CD4-positive, CD25-positive, alpha-beta regulatory T cell (primary cell): ENCODE measurements at regions not wholly inside any gene's neighbourhood (a gene's known extent, or its start where the extent isn't known, plus 50 kb on each side); places are given as distances from the start of the nearest gene placed in this dataset.
A peak's percentile ranks its signal among the peaks of the same experiment; 100 is the strongest.

ENCODE experiments used
- ATAC-seq, 2 donors: fragments of 150-1000 bp; cut with Tn5 transposase; one replicate each; pipeline ENCODE4 v1.10.0; 2021; ENCODE audit warnings: low read depth in 2 of 2, moderate number of reproducible peaks in 2 of 2, moderate library complexity in 1 of 2
- DNase-seq, 3 donors: peaks; one replicate each; pipeline versions ENCODE4 v3.0.0 to v3.0.0-alpha.2; 2012 to 2022; ENCODE audit warnings: mixed read lengths in 1 of 3
- H3K27ac ChIP-seq: one replicate; pipeline ENCODE4 v1.7.0; 2013; ENCODE audit warnings: mild to moderate bottlenecking, low read length; ENCODE audit not compliant: insufficient read depth, poor library complexity, severe bottlenecking
- H3K27me3 ChIP-seq: one replicate; pipeline ENCODE4 v1.7.0; 2013; ENCODE audit warnings: low read length; ENCODE audit not compliant: control insufficient read depth, insufficient read depth
- H3K36me3 ChIP-seq: one replicate; pipeline ENCODE4 v1.7.0; 2013; ENCODE audit warnings: mild to moderate bottlenecking, low read length, moderate library complexity; ENCODE audit not compliant: control insufficient read depth, insufficient read depth
- H3K4me1 ChIP-seq: 2 replicates; pipeline ENCODE4 v1.7.0; 2013; ENCODE audit warnings: mild to moderate bottlenecking, low read length; ENCODE audit not compliant: insufficient read depth, control insufficient read depth, poor library complexity, severe bottlenecking
- H3K4me3 ChIP-seq: one replicate; pipeline ENCODE4 v1.7.0; 2013; ENCODE audit warnings: low read depth, mild to moderate bottlenecking, low read length, moderate library complexity
- H3K9me3 ChIP-seq, 2 experiments: 1 replicate in 1 of 2; 2 replicates in 1 of 2; pipeline ENCODE4 v1.7.0; 2013; ENCODE audit warnings: low read length in 2 of 2, mild to moderate bottlenecking in 1 of 2, moderate library complexity in 1 of 2; ENCODE audit not compliant: control insufficient read depth in 2 of 2
- H3K27ac Mint-ChIP-seq, 3 donors: one replicate each; pipeline ENCODE4 v1.8.0; 2020 to 2022; ENCODE audit warnings: mild to moderate bottlenecking in 3 of 3, mixed read lengths in 3 of 3, moderate library complexity in 2 of 3
- H3K27me3 Mint-ChIP-seq: one replicate; pipeline ENCODE4 v1.8.0; 2022; ENCODE audit warnings: mild to moderate bottlenecking, mixed read lengths
- H3K36me3 Mint-ChIP-seq: one replicate; pipeline ENCODE4 v1.8.0; 2020; ENCODE audit warnings: mixed read lengths
- H3K4me1 Mint-ChIP-seq, 4 donors: one replicate each; pipeline ENCODE4 v1.8.0; 2020 to 2022; ENCODE audit warnings: mixed read lengths in 4 of 4, mild to moderate bottlenecking in 1 of 4
- H3K4me3 Mint-ChIP-seq, 4 donors: one replicate each; pipeline ENCODE4 v1.8.0; 2020 to 2022; ENCODE audit warnings: mild to moderate bottlenecking in 4 of 4, mixed read lengths in 4 of 4, moderate library complexity in 3 of 4
- H3K9me3 Mint-ChIP-seq, 7 donors: one replicate each; pipeline ENCODE4 v1.8.0; 2020 to 2022; ENCODE audit warnings: mixed read lengths in 7 of 7, mild to moderate bottlenecking in 3 of 7, moderate library complexity in 2 of 7

- Histone ChIP-seq H3K27ac (no peak overlapping the region), H3K4me3 (no peak overlapping the region), H3K9me3 (no peaks in the 10 kb centered on the region), H3K27me3 (no peaks in the 10 kb centered on the region), H3K4me1 (no peaks in the 10 kb centered on the region), H3K36me3 (no peaks in the 10 kb centered on the region)
- Mint-ChIP-seq H3K36me3 (no peaks in the 10 kb centered on the region), H3K27me3 (no peaks in the 10 kb centered on the region), H3K9me3 (peaks cover 0 to 3% (median 0%) of the 10 kb centered on the region in 7 donors), H3K4me3 (no peak overlapping the region), H3K4me1 (no peaks in the 10 kb centered on the region), H3K27ac (no peak overlapping the region)
- ATAC-seq (no peak), DNase-seq (no peak)
These were observed 123.8 kb upstream of the SHB start for GRCh38 chr9:38192731-38193265.

DNA sequence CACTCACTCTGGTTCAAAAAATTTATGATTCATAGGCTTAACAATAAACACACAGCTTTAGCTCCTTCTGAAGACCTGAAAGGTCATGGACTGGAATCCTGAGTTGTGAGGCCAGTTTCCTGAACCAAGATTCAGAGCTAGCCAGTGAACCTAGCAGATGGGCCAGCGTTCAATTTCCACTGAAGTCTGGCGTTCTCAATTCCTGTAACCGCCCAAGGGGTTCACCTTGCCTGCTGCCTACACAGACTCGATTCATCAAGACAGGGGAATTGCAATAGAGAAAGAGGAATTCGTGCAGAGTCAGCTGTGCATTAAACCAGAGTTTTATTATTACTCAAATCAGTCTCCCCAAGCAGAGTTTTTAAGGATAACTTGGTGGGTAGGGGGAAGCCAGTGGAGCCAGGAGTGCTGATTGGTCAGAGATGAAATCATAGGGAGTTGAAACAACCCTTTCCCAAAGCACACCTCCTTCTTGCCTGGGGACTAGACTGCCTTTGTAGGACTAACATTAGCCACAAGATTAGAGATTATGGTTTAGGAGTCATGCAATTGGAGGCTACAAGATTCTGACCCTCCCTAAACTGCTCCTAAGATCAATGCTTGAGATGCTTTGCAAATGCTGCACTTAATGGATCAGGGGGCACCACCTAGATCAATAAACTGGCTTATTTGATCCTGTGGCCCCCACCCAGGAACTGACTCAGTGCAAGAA is 117.5 kb upstream of the SHB start:
- Mint-ChIP-seq H3K27me3 (peaks cover 6% of the 10 kb centered on the region), H3K9me3 (peaks cover 0 to 3% (median 0%) of the 10 kb centered on the region in 7 donors), H3K27ac (no peak overlapping the region), H3K4me3 (no peak overlapping the region), H3K4me1 (no peaks in the 10 kb centered on the region), H3K36me3 (no peaks in the 10 kb centered on the region)
- Histone ChIP-seq H3K36me3 (no peaks in the 10 kb centered on the region), H3K27me3 (peaks cover 3% of the 10 kb centered on the region), H3K4me3 (no peak overlapping the region), H3K27ac (no peak overlapping the region), H3K9me3 (no peaks in the 10 kb centered on the region), H3K4me1 (no peaks in the 10 kb centered on the region)
- no peak for ATAC-seq
- no peak for DNase-seq

GRCh38 chr9:38185647-38186403 is 116.8 kb upstream of the SHB start:
- Mint-ChIP-seq H3K27ac (no peak overlapping the region), H3K4me1 (no peaks in the 10 kb centered on the region), H3K36me3 (no peaks in the 10 kb centered on the region), H3K4me3 (no peak overlapping the region), H3K9me3 (peaks cover 0 to 3% (median 0%) of the 10 kb centered on the region in 7 donors), H3K27me3 (peaks cover 6% of the 10 kb centered on the region)
- H3K9me3 ChIP-seq, result no peaks in the 10 kb centered on the region
- no peak overlapping the region for H3K4me3 ChIP-seq
- ATAC-seq, result no peak
- no peaks in the 10 kb centered on the region for H3K36me3 ChIP-seq
- no peaks in the 10 kb centered on the region for H3K4me1 ChIP-seq
- H3K27me3 ChIP-seq, result peaks cover 3% of the 10 kb centered on the region
- DNase-seq, result no peak
- no peak overlapping the region for H3K27ac ChIP-seq

- Mint-ChIP-seq H3K9me3 (peaks cover 0 to 3% (median 0%) of the 10 kb centered on the region in 7 donors), H3K27me3 (peaks cover 6% of the 10 kb centered on the region), H3K4me1 (no peaks in the 10 kb centered on the region), H3K36me3 (no peaks in the 10 kb centered on the region), H3K4me3 (no peak overlapping the region), H3K27ac (no peak overlapping the region)
- DNase-seq, result no peak
- no peak for ATAC-seq
- Histone ChIP-seq H3K27me3 (peaks cover 3% of the 10 kb centered on the region), H3K9me3 (no peaks in the 10 kb centered on the region), H3K4me1 (no peaks in the 10 kb centered on the region), H3K4me3 (no peak overlapping the region), H3K27ac (no peak overlapping the region), H3K36me3 (no peaks in the 10 kb centered on the region)
These were observed 115.1 kb upstream of the SHB start for GRCh38 chr9:38183994-38184568.

GRCh38 chr9:38182321-38182720 is 113.3 kb upstream of the SHB start:
- peaks cover 6% of the 10 kb centered on the region for H3K27me3 Mint-ChIP-seq
- H3K27ac ChIP-seq, result no peak overlapping the region
- H3K27ac Mint-ChIP-seq, result peak overlapping the region in 1 of 3 donors; percentile 38
- H3K4me3 ChIP-seq, result no peak overlapping the region
- H3K4me1 ChIP-seq, result no peaks in the 10 kb centered on the region
- no peak for ATAC-seq
- peaks cover 3% of the 10 kb centered on the region for H3K27me3 ChIP-seq
- no peaks in the 10 kb centered on the region for H3K36me3 ChIP-seq
- no peaks in the 10 kb centered on the region for H3K9me3 ChIP-seq
- no peak overlapping the region for H3K4me3 Mint-ChIP-seq
- H3K4me1 Mint-ChIP-seq, result peaks cover 0 to 3% (median 2%) of the 10 kb centered on the region in 4 donors
- H3K36me3 Mint-ChIP-seq, result no peaks in the 10 kb centered on the region
- no peak for DNase-seq
- peaks cover 0 to 2% (median 0%) of the 10 kb centered on the region in 7 donors for H3K9me3 Mint-ChIP-seq

- Histone ChIP-seq H3K4me3 (no peak overlapping the region), H3K27me3 (peaks cover 3% of the 10 kb centered on the region), H3K4me1 (no peaks in the 10 kb centered on the region), H3K27ac (no peak overlapping the region), H3K36me3 (no peaks in the 10 kb centered on the region), H3K9me3 (no peaks in the 10 kb centered on the region)
- H3K36me3 Mint-ChIP-seq, result no peaks in the 10 kb centered on the region
- peaks cover 0 to 2% (median 0%) of the 10 kb centered on the region in 7 donors for H3K9me3 Mint-ChIP-seq
- peaks cover 0 to 3% (median 2%) of the 10 kb centered on the region in 4 donors for H3K4me1 Mint-ChIP-seq
- H3K27me3 Mint-ChIP-seq, result peaks cover 6% of the 10 kb centered on the region
- H3K4me3 Mint-ChIP-seq, result no peak overlapping the region
- H3K27ac Mint-ChIP-seq, result no peak overlapping the region
- ATAC-seq, result no peak
- no peak for DNase-seq
These were observed 112.8 kb upstream of the SHB start for GRCh38 chr9:38181866-38182265.

DNA sequence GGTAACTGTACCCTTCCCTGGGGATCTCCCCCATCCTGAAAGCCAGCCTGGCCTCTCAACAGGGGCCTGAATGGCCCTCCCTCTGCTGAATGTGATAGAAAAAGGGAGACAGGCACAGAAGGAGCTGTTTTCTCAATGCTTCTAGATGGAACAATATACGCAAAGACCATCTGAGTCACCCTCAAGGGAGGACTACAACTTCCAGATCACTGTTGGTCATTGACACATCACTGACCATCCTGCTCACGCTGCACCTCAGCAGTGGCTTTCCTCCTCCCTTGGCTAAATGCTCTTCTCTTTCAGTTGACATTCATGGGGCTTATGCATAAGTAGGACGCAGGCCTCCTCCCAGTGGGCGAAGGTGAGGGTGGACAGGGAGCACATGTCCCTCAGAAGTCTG is 112.2 kb upstream of the SHB start:
- Histone ChIP-seq H3K4me3 (no peak overlapping the region), H3K27me3 (peaks cover 3% of the 10 kb centered on the region), H3K4me1 (no peaks in the 10 kb centered on the region), H3K27ac (no peak overlapping the region), H3K9me3 (no peaks in the 10 kb centered on the region), H3K36me3 (no peaks in the 10 kb centered on the region)
- no peak for DNase-seq
- Mint-ChIP-seq H3K36me3 (no peaks in the 10 kb centered on the region), H3K4me1 (peaks cover 0 to 3% (median 2%) of the 10 kb centered on the region in 4 donors), H3K9me3 (peaks cover 0 to 2% (median 0%) of the 10 kb centered on the region in 7 donors), H3K4me3 (no peak overlapping the region), H3K27ac (no peak overlapping the region), H3K27me3 (peaks cover 6% of the 10 kb centered on the region)
- no peak for ATAC-seq
